ENCODE measurements at regions not wholly inside any gene's neighbourhood (a gene's known extent, or its start where the extent isn't known, plus 50 kb on each side); places are given as distances from the start of the nearest gene placed in this dataset.

DNA sequence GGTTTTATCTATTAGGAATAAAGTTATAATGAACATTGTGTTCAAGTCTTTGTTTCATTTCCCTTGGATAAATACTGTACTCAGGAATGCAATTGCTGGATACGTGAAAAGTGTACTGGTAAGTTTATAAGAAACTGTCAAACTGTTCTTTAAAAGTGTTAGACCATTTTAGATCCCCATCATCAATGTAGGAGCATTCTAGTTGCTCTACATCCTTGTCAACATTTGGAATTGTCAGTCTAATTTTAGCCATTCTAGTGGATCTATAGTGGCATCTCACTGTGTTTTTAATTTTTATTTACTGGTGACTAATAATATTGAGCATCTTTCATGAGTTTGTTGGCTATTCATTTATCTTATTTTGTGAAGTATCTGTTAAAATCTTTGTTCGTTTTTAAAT lies 354.0 kb upstream of the NRP1 start:
- TF ChIP-seq EZH2 (IDR thresholded peaks at IDR 0.05; ENCODE audit: borderline replicate concordance, low read length) (no peak), CTCF (IDR thresholded peaks at IDR 0.05; ENCODE audit: low read length) (no peak)

Data from OCI-LY1 (cell line).